HL-60 (cell line): ENCODE measurements at regions not wholly inside any gene's neighbourhood (a gene's known extent, or its start where the extent isn't known, plus 50 kb on each side); places are given as distances from the start of the nearest gene placed in this dataset.

Experiments
- CTCF ChIP-seq: IDR thresholded peaks from one replicate; pipeline ENCODE4 v1.5.1; 2011; ENCODE audit warnings: low read length, control low read depth, inconsistent platforms; ENCODE audit not compliant: insufficient read depth
- GABPA ChIP-seq: IDR thresholded peaks from 2 replicates; pipeline ENCODE4 v1.6.1; 2012; ENCODE audit warnings: low read depth
- POLR2AphosphoS5 ChIP-seq: IDR thresholded peaks from 2 replicates; pipeline ENCODE4 v1.6.1; 2012; ENCODE audit warnings: low read depth
- REST ChIP-seq: IDR thresholded peaks from 2 replicates; pipeline ENCODE4 v1.6.1; 2012; ENCODE audit warnings: low read depth; ENCODE audit not compliant: insufficient replicate concordance
- SPI1 ChIP-seq: IDR thresholded peaks from 2 replicates; pipeline ENCODE4 v1.6.1; 2012; ENCODE audit warnings: low read depth, mild to moderate bottlenecking, borderline replicate concordance

- TF ChIP-seq CTCF (no peak), POLR2AphosphoS5 (no peak), REST (no peak), SPI1 (peak; percentile 63), GABPA (no peak)
Observed at GRCh38 chr5:53392073-53392472, 88.4 kb upstream of the FST start.
